Vagina (tissue), 2 donors: ENCODE measurements at regions not wholly inside any gene's neighbourhood (a gene's known extent, or its start where the extent isn't known, plus 50 kb on each side); places are given as distances from the start of the nearest gene placed in this dataset.

Experiments used
- DNase-seq, 2 donors: peaks; one replicate each; pipeline ENCODE4 v3.0.0-alpha.2; 2017; ENCODE audit errors: extremely low spot score in 2 of 2
- H3K27ac ChIP-seq: fragments of 200-600 bp; sonication (generic); one replicate; pipeline ENCODE4 v1.5.1; 2019
- H3K27me3 ChIP-seq: fragments of 200-600 bp; sonication (generic); one replicate; pipeline ENCODE4 v1.5.1; 2019
- H3K36me3 ChIP-seq, 2 donors: fragments of 200-600 bp; sonication (generic); one replicate each; pipeline ENCODE4 v1.5.1; 2017 to 2019
- H3K4me1 ChIP-seq: fragments of 200-600 bp; sonication (generic); one replicate; pipeline ENCODE4 v1.5.1; 2019
- H3K4me3 ChIP-seq, 2 donors: fragments of 200-600 bp; sonication (generic); 1 replicate in 1 of 2; 2 replicates in 1 of 2; pipeline ENCODE4 v1.5.1; 2016 to 2019
- H3K9me3 ChIP-seq: fragments of 200-600 bp; sonication (generic); one replicate; pipeline ENCODE4 v1.5.1; 2019
- POLR2A ChIP-seq, 2 donors: fragments of 450-650 bp; IDR thresholded peaks; one replicate each; pipeline ENCODE4 v1.6.1; 2017; ENCODE audit warnings: antibody characterized with exemption in 2 of 2, mild to moderate bottlenecking in 2 of 2, moderate library complexity in 2 of 2
- POLR2AphosphoS5 ChIP-seq, 2 donors: sonication (generic); formaldehyde crosslinking; IDR thresholded peaks; one replicate each; pipeline ENCODE4 v1.9.0; 2017; ENCODE audit warnings: antibody characterized with exemption in 2 of 2, mild to moderate bottlenecking in 2 of 2, low read depth in 1 of 2; ENCODE audit not compliant: insufficient read depth in 1 of 2
- intact Hi-C: fragments of 100-400 bp; cut with DNase I; formaldehyde crosslinking; loops from one replicate; pipeline ENCODE4 v1.15.1; 2023
- TF ChIP-seq, protein P1 (sequence below), 3 experiments: fragments of 450-650 bp in 2 of 3; fragments of 200-600 bp in 1 of 3; sonication (generic) in 1 of 3; IDR thresholded peaks; one replicate each; pipeline ENCODE4 v1.5.1; 2017 to 2019; ENCODE audit warnings: antibody characterized with exemption in 3 of 3, mild to moderate bottlenecking in 2 of 3, moderate library complexity in 2 of 3

DNA sequence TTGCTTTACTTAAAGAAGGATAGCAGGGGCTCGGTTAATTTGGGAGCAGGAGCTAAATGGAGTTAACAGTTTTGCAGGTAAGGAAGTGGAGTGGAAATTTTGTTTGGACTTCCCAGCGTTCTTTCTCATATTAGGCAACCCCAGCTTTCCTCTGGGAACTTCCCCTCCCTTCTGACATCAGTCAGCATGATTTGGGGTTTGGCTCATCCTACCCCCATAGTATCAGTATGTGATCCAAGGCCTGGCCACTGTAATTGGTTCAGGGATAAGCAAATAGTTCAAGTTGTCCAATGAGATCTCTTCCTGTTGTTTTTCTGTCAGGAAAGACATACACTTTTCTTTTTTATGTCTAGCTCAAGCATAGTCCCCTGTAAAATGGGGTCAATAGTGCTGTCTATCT, 125.6 kb upstream of the CDK6 start:
- Histone ChIP-seq H3K27me3 (no peaks in the 10 kb centered on the region), H3K27ac (no peak overlapping the region), H3K4me3 (no peak overlapping the region), H3K36me3 (no peaks in the 10 kb centered on the region), H3K4me1 (no peaks in the 10 kb centered on the region), H3K9me3 (no peaks in the 10 kb centered on the region)
- DNase-seq: no peak
- TF ChIP-seq, protein P1, sequence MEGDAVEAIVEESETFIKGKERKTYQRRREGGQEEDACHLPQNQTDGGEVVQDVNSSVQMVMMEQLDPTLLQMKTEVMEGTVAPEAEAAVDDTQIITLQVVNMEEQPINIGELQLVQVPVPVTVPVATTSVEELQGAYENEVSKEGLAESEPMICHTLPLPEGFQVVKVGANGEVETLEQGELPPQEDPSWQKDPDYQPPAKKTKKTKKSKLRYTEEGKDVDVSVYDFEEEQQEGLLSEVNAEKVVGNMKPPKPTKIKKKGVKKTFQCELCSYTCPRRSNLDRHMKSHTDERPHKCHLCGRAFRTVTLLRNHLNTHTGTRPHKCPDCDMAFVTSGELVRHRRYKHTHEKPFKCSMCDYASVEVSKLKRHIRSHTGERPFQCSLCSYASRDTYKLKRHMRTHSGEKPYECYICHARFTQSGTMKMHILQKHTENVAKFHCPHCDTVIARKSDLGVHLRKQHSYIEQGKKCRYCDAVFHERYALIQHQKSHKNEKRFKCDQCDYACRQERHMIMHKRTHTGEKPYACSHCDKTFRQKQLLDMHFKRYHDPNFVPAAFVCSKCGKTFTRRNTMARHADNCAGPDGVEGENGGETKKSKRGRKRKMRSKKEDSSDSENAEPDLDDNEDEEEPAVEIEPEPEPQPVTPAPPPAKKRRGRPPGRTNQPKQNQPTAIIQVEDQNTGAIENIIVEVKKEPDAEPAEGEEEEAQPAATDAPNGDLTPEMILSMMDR (IDR thresholded peaks at IDR 0.05): no peak
- TF ChIP-seq POLR2AphosphoS5 (IDR thresholded peaks at IDR 0.05; ENCODE audit: insufficient read depth in 1 of 2, low read depth in 1 of 2): no peak
- intact Hi-C loops: no loop called here

DNA sequence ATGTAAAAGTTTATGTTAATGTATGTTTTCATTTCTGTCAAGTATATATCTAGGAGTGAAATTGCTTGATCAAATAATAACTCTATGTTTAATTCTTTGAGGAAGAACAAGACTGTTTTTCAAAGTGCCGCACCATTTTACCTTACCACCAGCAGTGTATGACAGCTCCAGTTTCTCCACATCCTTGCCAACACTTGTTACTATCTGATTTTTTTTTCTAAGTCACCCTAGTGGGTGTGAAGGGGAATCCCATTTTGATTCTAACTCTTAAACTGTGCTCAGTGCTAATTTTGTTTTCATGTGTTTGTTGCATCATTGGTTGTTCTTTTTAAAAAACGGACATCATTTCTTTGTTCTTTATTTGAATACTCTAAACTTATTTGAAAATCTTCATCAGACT, 120.2 kb upstream of the CDK6 start:
- no peaks in the 10 kb centered on the region for H3K36me3 ChIP-seq
- no peaks in the 10 kb centered on the region for H3K9me3 ChIP-seq
- H3K4me1 ChIP-seq: no peaks in the 10 kb centered on the region
- no peak overlapping the region for H3K27ac ChIP-seq
- DNase-seq: no peak
- H3K27me3 ChIP-seq: no peaks in the 10 kb centered on the region
- intact Hi-C loops: no loop called here
- TF ChIP-seq POLR2A (IDR thresholded peaks at IDR 0.05) (no peak), POLR2AphosphoS5 (IDR thresholded peaks at IDR 0.05; ENCODE audit: insufficient read depth in 1 of 2, low read depth in 1 of 2) (no peak)
- TF ChIP-seq, protein P1 (IDR thresholded peaks at IDR 0.05): no peak
- H3K4me3 ChIP-seq: no peak overlapping the region

DNA sequence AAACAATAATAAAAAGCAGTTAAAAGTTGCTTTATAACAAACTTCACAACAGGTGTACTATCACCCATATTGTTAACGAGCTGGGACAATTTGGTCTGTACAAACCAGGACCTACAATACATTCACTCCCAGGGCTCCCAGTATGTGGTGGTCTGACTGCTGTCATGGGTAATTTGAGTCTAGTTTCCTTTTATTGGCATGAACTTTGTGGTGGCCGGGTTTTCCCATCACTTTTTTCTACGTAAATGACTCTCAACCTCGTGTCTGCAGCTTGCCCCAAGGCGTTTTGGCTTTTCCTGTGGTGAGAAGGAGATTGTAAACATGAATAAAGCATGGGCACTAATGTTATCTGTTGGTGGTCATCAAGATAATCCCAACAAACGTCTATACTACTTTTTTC, 118.7 kb upstream of the CDK6 start:
- DNase-seq: no peak
- intact Hi-C loops: no loop called here
- Histone ChIP-seq H3K4me3 (no peak overlapping the region), H3K27ac (no peak overlapping the region), H3K9me3 (no peaks in the 10 kb centered on the region), H3K27me3 (no peaks in the 10 kb centered on the region), H3K36me3 (no peaks in the 10 kb centered on the region), H3K4me1 (no peaks in the 10 kb centered on the region)
- TF ChIP-seq POLR2A (IDR thresholded peaks at IDR 0.05) (no peak), POLR2AphosphoS5 (IDR thresholded peaks at IDR 0.05; ENCODE audit: insufficient read depth in 1 of 2, low read depth in 1 of 2) (no peak)
- TF ChIP-seq, protein P1 (IDR thresholded peaks at IDR 0.05): no peak

DNA sequence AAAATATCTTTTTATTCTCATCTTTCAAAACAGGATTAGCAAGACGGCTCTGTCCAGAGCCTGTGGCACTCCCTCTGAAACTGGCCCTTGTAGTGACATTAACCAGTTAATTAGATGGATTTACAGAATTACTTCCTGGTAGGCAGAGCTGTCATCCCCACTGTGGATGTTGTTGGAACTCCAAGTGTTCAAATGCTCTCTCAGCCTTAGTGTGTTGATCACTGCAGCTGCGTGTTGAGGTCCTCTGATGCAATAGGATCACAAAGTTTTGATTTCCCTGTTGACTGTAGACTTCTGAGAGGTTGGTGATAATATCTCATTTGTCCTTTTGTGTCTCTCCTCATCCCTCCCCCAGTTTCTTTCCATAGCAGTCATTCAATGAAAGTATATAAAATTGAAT, 117.3 kb upstream of the CDK6 start:
- intact Hi-C loops: no loop called here

DNA sequence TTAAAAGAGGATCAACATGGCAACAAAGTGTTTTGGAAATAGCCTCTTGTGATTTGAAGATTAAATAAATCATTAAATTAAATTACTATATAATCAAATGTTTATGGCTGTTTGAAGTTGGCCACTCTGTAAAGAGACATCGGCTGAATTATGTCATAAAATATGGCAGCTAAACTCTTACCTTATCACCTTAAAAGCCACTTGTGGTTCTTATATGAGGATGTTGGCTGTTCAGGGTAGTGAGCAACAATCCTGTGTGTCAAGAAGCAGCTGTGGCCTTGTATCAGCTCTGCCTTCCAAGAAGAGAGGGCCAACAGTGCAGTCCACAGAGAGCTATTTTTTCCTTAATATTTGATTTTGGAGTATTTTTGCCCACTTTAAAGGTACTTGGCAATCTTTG, 113.4 kb upstream of the CDK6 start:
- Histone ChIP-seq H3K27ac (no peak overlapping the region), H3K4me3 (no peak overlapping the region), H3K27me3 (no peaks in the 10 kb centered on the region), H3K36me3 (no peaks in the 10 kb centered on the region), H3K4me1 (no peaks in the 10 kb centered on the region), H3K9me3 (no peaks in the 10 kb centered on the region)
- TF ChIP-seq, protein P1 (IDR thresholded peaks at IDR 0.05): no peak
- no peak for TF ChIP-seq POLR2AphosphoS5 (IDR thresholded peaks at IDR 0.05; ENCODE audit: insufficient read depth in 1 of 2, low read depth in 1 of 2)
- no peak for TF ChIP-seq POLR2A (IDR thresholded peaks at IDR 0.05)
- DNase-seq: no peak
- intact Hi-C loops: no loop called here

More for the DNA sequence above, 117.3 kb upstream of the CDK6 start:
- H3K4me3 ChIP-seq: no peak overlapping the region
- no peaks in the 10 kb centered on the region for H3K36me3 ChIP-seq
- no peaks in the 10 kb centered on the region for H3K27me3 ChIP-seq
- no peaks in the 10 kb centered on the region for H3K9me3 ChIP-seq
- TF ChIP-seq POLR2AphosphoS5 (IDR thresholded peaks at IDR 0.05; ENCODE audit: insufficient read depth in 1 of 2, low read depth in 1 of 2) (no peak), POLR2A (IDR thresholded peaks at IDR 0.05) (no peak)
- TF ChIP-seq, protein P1 (IDR thresholded peaks at IDR 0.05): no peak
- no peak overlapping the region for H3K27ac ChIP-seq
- H3K4me1 ChIP-seq: no peaks in the 10 kb centered on the region
- no peak for DNase-seq
